ENCODE measurements at regions not wholly inside any gene's neighbourhood (a gene's known extent, or its start where the extent isn't known, plus 50 kb on each side); places are given as distances from the start of the nearest gene placed in this dataset.

DNA sequence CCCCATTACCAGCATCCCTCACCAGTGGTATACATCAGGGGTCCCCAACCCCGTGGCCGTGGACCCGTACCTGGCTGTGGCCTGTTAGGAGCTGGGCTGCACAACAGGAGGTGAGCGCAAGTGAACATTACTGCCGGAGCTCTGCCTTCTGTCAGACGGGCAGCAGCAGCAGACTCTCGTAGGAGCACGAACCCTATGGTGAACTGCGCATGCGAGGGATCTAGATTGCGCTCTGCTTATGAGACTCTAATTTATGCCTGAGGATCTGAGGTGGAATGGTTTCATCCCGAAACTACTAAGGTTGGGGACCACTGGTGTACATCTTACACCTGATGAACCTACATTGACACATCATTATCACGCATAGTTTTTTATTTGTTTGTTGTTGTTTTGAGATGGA, 52.8 kb upstream of the DHX15 start:
- no peak overlapping the region for H3K4me3 ChIP-seq
- no peak for DNase-seq
- no peaks in the 10 kb centered on the region for H3K9me3 ChIP-seq
- ATAC-seq, result no peak
- intact Hi-C loops (cut with DNase I), result no loop called here
- no peaks in the 10 kb centered on the region for H3K4me1 ChIP-seq
- no peak overlapping the region for H3K27ac ChIP-seq
- H3K27me3 ChIP-seq (ENCODE audit: insufficient read depth in 3 of 3, low read length in 2 of 3), result peaks cover 0 to 2% (median 0%) of the 10 kb centered on the region in 3 donors
- TF ChIP-seq, protein P1, sequence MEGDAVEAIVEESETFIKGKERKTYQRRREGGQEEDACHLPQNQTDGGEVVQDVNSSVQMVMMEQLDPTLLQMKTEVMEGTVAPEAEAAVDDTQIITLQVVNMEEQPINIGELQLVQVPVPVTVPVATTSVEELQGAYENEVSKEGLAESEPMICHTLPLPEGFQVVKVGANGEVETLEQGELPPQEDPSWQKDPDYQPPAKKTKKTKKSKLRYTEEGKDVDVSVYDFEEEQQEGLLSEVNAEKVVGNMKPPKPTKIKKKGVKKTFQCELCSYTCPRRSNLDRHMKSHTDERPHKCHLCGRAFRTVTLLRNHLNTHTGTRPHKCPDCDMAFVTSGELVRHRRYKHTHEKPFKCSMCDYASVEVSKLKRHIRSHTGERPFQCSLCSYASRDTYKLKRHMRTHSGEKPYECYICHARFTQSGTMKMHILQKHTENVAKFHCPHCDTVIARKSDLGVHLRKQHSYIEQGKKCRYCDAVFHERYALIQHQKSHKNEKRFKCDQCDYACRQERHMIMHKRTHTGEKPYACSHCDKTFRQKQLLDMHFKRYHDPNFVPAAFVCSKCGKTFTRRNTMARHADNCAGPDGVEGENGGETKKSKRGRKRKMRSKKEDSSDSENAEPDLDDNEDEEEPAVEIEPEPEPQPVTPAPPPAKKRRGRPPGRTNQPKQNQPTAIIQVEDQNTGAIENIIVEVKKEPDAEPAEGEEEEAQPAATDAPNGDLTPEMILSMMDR (IDR thresholded peaks at IDR 0.05), result no peak
- WGBS, 3 donors, result 93 to 94% (median 94%) methylated on average over 13 of the region's 13 CpGs
- H3K36me3 ChIP-seq (ENCODE audit: insufficient read depth in 1 of 2, low read depth in 1 of 2), result no peaks in the 10 kb centered on the region

DNA sequence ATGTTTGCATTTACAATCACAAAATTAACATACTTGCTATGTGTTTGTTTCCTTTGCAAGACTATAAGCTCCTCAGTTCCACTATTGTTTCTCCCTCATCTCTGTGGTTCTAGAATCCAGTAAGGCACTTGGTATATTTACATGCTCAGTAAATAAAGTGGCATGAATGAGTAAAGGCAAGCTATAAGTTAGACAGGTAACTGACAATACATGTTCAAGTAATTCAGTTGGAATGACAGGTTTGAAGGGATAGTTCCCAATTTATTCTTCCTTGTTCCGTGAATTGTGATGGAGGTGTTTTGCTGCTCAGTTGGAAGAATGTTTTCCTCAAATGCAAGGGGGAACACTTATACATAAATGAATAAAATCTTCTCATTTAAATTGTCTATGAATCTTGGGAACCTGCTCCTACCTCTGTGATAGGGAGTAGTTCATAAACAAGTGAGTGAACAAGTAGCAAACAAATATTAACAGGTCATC, 54.1 kb upstream of the DHX15 start:
- Histone ChIP-seq H3K9me3 (no peaks in the 10 kb centered on the region), H3K4me3 (no peak overlapping the region), H3K27ac (no peak overlapping the region), H3K27me3 (ENCODE audit: insufficient read depth in 3 of 3, low read length in 2 of 3) (peaks cover 0 to 2% (median 0%) of the 10 kb centered on the region in 3 donors), H3K36me3 (ENCODE audit: insufficient read depth in 1 of 2, low read depth in 1 of 2) (no peaks in the 10 kb centered on the region), H3K4me1 (no peaks in the 10 kb centered on the region)
- DNase-seq, result no peak
- intact Hi-C loops (cut with DNase I), result no loop called here
- ATAC-seq, result no peak
- TF ChIP-seq, protein P1 (IDR thresholded peaks at IDR 0.05), result no peak
- WGBS, 3 donors, result 94 to 97% (median 95%) methylated on average over 1 of the region's 1 CpG

DNA sequence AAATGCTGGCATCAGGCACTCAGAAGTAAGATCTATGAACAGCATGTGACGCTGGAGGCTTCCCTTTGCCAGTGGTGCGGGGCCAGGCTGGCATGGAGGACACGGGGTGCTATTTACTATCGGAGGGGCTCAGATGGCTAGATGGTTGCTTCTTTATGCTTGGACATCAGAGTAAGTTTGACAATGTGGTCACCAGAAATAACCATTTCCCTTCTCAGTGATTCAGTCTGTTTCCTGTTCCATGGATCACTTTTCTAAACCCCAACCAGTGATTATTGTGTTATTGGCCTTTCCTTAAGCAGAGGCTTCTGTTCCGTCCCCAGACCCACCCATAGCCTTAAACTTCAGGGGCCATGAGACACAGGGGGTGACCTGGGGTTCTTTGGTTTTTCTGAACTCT, 55.4 kb upstream of the DHX15 start:
- 82 to 92% (median 86%) methylated on average over 5 of the region's 5 CpGs for WGBS, 3 donors
- no peak for ATAC-seq
- H3K27ac ChIP-seq, result no peak overlapping the region
- DNase-seq, result no peak
- H3K36me3 ChIP-seq (ENCODE audit: insufficient read depth in 1 of 2, low read depth in 1 of 2), result no peaks in the 10 kb centered on the region
- H3K9me3 ChIP-seq, result no peaks in the 10 kb centered on the region
- H3K4me1 ChIP-seq, result no peaks in the 10 kb centered on the region
- TF ChIP-seq, protein P1 (IDR thresholded peaks at IDR 0.05), result no peak
- intact Hi-C loops (cut with DNase I), result no loop called here
- peaks cover 0 to 2% (median 0%) of the 10 kb centered on the region in 3 donors for H3K27me3 ChIP-seq (ENCODE audit: insufficient read depth in 3 of 3, low read length in 2 of 3)
- no peak overlapping the region for H3K4me3 ChIP-seq

DNA sequence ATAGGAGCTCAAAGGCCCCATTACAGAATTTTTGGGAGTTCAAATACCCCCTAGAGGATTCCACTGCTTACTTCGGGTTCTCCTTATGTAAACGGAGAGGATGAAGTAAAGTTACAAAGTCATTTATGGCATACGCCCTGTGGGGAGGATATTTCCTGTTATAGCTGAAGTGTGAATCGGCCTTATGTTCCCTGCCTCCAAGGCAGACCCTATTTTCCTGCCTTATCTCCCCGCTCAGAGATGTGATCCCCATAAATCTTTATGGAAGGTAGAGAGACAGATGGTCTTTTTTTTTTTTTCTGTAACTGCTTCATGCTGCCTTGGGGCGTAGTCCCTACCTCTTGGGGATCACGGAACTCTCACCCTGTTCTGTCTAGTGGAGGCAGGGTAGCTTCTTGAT, 56.0 kb upstream of the DHX15 start:
- no peak for ATAC-seq
- TF ChIP-seq, protein P1 (IDR thresholded peaks at IDR 0.05), result no peak
- H3K4me3 ChIP-seq, result no peak overlapping the region
- no peaks in the 10 kb centered on the region for H3K36me3 ChIP-seq (ENCODE audit: insufficient read depth in 1 of 2, low read depth in 1 of 2)
- H3K27me3 ChIP-seq (ENCODE audit: insufficient read depth in 3 of 3, low read length in 2 of 3), result peaks cover 0 to 2% (median 0%) of the 10 kb centered on the region in 3 donors
- DNase-seq, result no peak
- intact Hi-C loops (cut with DNase I), result no loop called here
- 70 to 74% (median 72%) methylated on average over 7 of the region's 7 CpGs for whole genome bisulfite sequencing, 3 donors
- H3K9me3 ChIP-seq, result no peaks in the 10 kb centered on the region
- H3K4me1 ChIP-seq, result no peaks in the 10 kb centered on the region
- H3K27ac ChIP-seq, result no peak overlapping the region

DNA sequence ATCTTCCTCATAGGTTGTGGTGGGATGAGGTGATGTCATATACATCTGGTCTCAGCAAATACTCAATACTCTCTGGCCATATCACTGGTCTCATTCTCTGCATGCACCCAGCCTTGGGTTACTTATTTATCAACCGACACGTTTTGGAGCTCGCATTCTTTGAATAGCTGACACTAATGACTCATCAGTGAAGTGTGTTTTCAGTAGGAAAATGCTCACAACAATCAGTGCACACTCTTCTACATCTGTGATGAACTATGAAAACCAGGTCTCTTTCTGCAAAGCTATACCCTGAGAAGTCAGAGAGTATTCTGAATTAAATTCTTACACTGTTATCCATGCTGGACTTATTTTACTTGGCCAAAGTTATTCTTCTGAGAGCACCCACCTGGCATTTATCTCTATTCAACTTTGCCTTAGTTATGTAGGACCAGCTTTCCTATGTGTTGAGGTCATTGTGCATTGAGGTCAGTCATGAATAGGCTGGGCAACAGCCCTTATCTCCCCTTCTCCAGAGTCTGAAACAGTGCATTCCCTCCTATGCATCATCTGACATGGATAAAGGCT, 58.7 kb upstream of the DHX15 start:
- H3K4me1 ChIP-seq, result no peaks in the 10 kb centered on the region
- TF ChIP-seq, protein P1 (IDR thresholded peaks at IDR 0.05), result no peak
- H3K36me3 ChIP-seq (ENCODE audit: insufficient read depth in 1 of 2, low read depth in 1 of 2), result no peaks in the 10 kb centered on the region
- DNase-seq, result no peak
- H3K4me3 ChIP-seq, result no peak overlapping the region
- intact Hi-C loops (cut with DNase I), result no loop called here
- peaks cover 0 to 2% (median 0%) of the 10 kb centered on the region in 3 donors for H3K27me3 ChIP-seq (ENCODE audit: insufficient read depth in 3 of 3, low read length in 2 of 3)
- WGBS, 3 donors, result 32 to 37% (median 36%) methylated on average over 3 of the region's 3 CpGs
- no peaks in the 10 kb centered on the region for H3K9me3 ChIP-seq
- no peak for ATAC-seq
- no peak overlapping the region for H3K27ac ChIP-seq
